Breast epithelium (tissue), 3 donors: ENCODE measurements at regions not wholly inside any gene's neighbourhood (a gene's known extent, or its start where the extent isn't known, plus 50 kb on each side); places are given as distances from the start of the nearest gene placed in this dataset.

Experiments
- POLR2A ChIP-seq: fragments of 450-650 bp; IDR thresholded peaks from one replicate; pipeline ENCODE4 v1.6.1; 2016; ENCODE audit warnings: antibody characterized with exemption, mild to moderate bottlenecking, moderate library complexity
- POLR2AphosphoS5 ChIP-seq, 3 donors: sonication (generic); formaldehyde crosslinking; IDR thresholded peaks; one replicate each; pipeline ENCODE4 v1.6.1; 2017; ENCODE audit warnings: antibody characterized with exemption in 3 of 3
- TF ChIP-seq, protein P1 (sequence below), 3 donors: fragments of 450-650 bp; IDR thresholded peaks; one replicate each; pipeline ENCODE4 v1.5.1; 2016 to 2017; ENCODE audit warnings: antibody characterized with exemption in 3 of 3, mild to moderate bottlenecking in 3 of 3, moderate library complexity in 3 of 3

DNA sequence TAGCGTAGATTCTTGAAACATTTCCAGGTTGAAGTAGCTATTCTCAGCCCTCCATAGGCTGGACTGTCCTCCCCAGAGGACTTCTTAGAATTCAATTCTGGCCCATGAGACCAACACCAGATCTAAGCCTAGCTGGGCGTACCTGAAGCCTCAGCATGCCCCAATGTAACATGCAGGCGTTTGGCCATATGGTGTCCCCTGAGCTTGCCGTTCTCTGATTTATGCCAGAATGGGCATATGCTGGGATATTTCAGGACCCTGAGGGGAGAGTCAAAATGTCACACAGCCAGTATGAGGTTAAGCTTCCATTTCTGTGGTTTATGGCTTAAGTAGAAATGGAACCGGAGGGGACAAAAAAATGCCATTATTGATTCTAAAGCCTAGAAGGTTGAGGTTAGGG is 317.7 kb upstream of the OBI1 start:
- TF ChIP-seq, protein P1, sequence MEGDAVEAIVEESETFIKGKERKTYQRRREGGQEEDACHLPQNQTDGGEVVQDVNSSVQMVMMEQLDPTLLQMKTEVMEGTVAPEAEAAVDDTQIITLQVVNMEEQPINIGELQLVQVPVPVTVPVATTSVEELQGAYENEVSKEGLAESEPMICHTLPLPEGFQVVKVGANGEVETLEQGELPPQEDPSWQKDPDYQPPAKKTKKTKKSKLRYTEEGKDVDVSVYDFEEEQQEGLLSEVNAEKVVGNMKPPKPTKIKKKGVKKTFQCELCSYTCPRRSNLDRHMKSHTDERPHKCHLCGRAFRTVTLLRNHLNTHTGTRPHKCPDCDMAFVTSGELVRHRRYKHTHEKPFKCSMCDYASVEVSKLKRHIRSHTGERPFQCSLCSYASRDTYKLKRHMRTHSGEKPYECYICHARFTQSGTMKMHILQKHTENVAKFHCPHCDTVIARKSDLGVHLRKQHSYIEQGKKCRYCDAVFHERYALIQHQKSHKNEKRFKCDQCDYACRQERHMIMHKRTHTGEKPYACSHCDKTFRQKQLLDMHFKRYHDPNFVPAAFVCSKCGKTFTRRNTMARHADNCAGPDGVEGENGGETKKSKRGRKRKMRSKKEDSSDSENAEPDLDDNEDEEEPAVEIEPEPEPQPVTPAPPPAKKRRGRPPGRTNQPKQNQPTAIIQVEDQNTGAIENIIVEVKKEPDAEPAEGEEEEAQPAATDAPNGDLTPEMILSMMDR (IDR thresholded peaks at IDR 0.05): no peak
- TF ChIP-seq POLR2A (no peak), POLR2AphosphoS5 (IDR thresholded peaks at IDR 0.05) (no peak)
